ENCODE measurements at regions not wholly inside any gene's neighbourhood (a gene's known extent, or its start where the extent isn't known, plus 50 kb on each side); places are given as distances from the start of the nearest gene placed in this dataset.

- Histone ChIP-seq H3K4me1 (ENCODE audit: control insufficient read depth, extremely low read depth, insufficient read depth, low read length) (no peaks in the 10 kb centered on the region), H3K79me2 (ENCODE audit: control insufficient read depth, insufficient read depth, low read length) (no peaks in the 10 kb centered on the region), H3K27ac (ENCODE audit: insufficient read depth, low read length) (no peak overlapping the region), H3K9ac (ENCODE audit: insufficient read depth, low read length) (no peak overlapping the region), H3K4me2 (ENCODE audit: extremely low read depth, insufficient read depth, low read length) (no peak overlapping the region), H3K36me3 (ENCODE audit: control insufficient read depth, insufficient read depth, low read length) (no peaks in the 10 kb centered on the region), H4K20me1 (ENCODE audit: control insufficient read depth, extremely low read depth, insufficient read depth, low read length) (no peaks in the 10 kb centered on the region), H3K27me3 (ENCODE audit: control insufficient read depth, insufficient read depth, low read length) (no peaks in the 10 kb centered on the region), H2AFZ (ENCODE audit: low read length) (no peak overlapping the region), H3K4me3 (replicated peaks in 1 of 4; ENCODE audit: control extremely low read depth in 1 of 4, insufficient read depth in 1 of 4, low read depth in 3 of 4, low read length in 4 of 4) (no peak overlapping the region), H3K9me3 (ENCODE audit: control insufficient read depth, insufficient read depth, low read depth, low read length) (no peaks in the 10 kb centered on the region)
- no peak for TF ChIP-seq CTCF (conservative IDR thresholded peaks at IDR 0.05 in 1 of 2, IDR thresholded peaks at IDR 0.05 in 1 of 2; ENCODE audit: low read depth in 1 of 2, low read length in 2 of 2)
- TF ChIP-seq EZH2 (IDR thresholded peaks at IDR 0.05; ENCODE audit: low read length, missing control alignments), result no peak
- DNase-seq (ENCODE audit: low read depth in 2 of 2), result no peak
These were observed 197.5 kb upstream of the DMRT1 start for GRCh38 chr9:643966-644365.

- H3K4me3 ChIP-seq (replicated peaks in 1 of 4; ENCODE audit: control extremely low read depth in 1 of 4, insufficient read depth in 1 of 4, low read depth in 3 of 4, low read length in 4 of 4), result no peak overlapping the region
- no peak overlapping the region for H3K4me2 ChIP-seq (ENCODE audit: extremely low read depth, insufficient read depth, low read length)
- no peak overlapping the region for H3K9ac ChIP-seq (ENCODE audit: insufficient read depth, low read length)
- H3K9me3 ChIP-seq (ENCODE audit: control insufficient read depth, insufficient read depth, low read depth, low read length), result no peaks in the 10 kb centered on the region
- TF ChIP-seq CTCF (conservative IDR thresholded peaks at IDR 0.05 in 1 of 2, IDR thresholded peaks at IDR 0.05 in 1 of 2; ENCODE audit: low read depth in 1 of 2, low read length in 2 of 2) (no peak), EZH2 (IDR thresholded peaks at IDR 0.05; ENCODE audit: low read length, missing control alignments) (no peak)
- no peaks in the 10 kb centered on the region for H3K79me2 ChIP-seq (ENCODE audit: control insufficient read depth, insufficient read depth, low read length)
- DNase-seq (ENCODE audit: low read depth in 2 of 2), result no peak
- no peaks in the 10 kb centered on the region for H3K36me3 ChIP-seq (ENCODE audit: control insufficient read depth, insufficient read depth, low read length)
- H4K20me1 ChIP-seq (ENCODE audit: control insufficient read depth, extremely low read depth, insufficient read depth, low read length), result no peaks in the 10 kb centered on the region
- H3K27ac ChIP-seq (ENCODE audit: insufficient read depth, low read length), result no peak overlapping the region
- no peak overlapping the region for H2AFZ ChIP-seq (ENCODE audit: low read length)
- no peaks in the 10 kb centered on the region for H3K27me3 ChIP-seq (ENCODE audit: control insufficient read depth, insufficient read depth, low read length)
- H3K4me1 ChIP-seq (ENCODE audit: control insufficient read depth, extremely low read depth, insufficient read depth, low read length), result no peaks in the 10 kb centered on the region
These were observed 194.0 kb upstream of the DMRT1 start for GRCh38 chr9:647522-647921.

GRCh38 chr9:649128-650074 lies 192.1 kb upstream of the DMRT1 start:
- no peaks in the 10 kb centered on the region for H4K20me1 ChIP-seq (ENCODE audit: control insufficient read depth, extremely low read depth, insufficient read depth, low read length)
- H3K9ac ChIP-seq (ENCODE audit: insufficient read depth, low read length), result no peak overlapping the region
- H3K4me3 ChIP-seq (replicated peaks in 1 of 4; ENCODE audit: control extremely low read depth in 1 of 4, insufficient read depth in 1 of 4, low read depth in 3 of 4, low read length in 4 of 4), result no peak overlapping the region
- H3K36me3 ChIP-seq (ENCODE audit: control insufficient read depth, insufficient read depth, low read length), result no peaks in the 10 kb centered on the region
- H3K4me2 ChIP-seq (ENCODE audit: extremely low read depth, insufficient read depth, low read length), result peak overlapping the region; percentile 83
- no peak overlapping the region for H3K27ac ChIP-seq (ENCODE audit: insufficient read depth, low read length)
- DNase-seq (ENCODE audit: low read depth in 2 of 2), result no peak
- no peaks in the 10 kb centered on the region for H3K4me1 ChIP-seq (ENCODE audit: control insufficient read depth, extremely low read depth, insufficient read depth, low read length)
- H3K79me2 ChIP-seq (ENCODE audit: control insufficient read depth, insufficient read depth, low read length), result no peaks in the 10 kb centered on the region
- TF ChIP-seq CTCF (conservative IDR thresholded peaks at IDR 0.05 in 1 of 2, IDR thresholded peaks at IDR 0.05 in 1 of 2; ENCODE audit: low read depth in 1 of 2, low read length in 2 of 2) (no peak), EZH2 (IDR thresholded peaks at IDR 0.05; ENCODE audit: low read length, missing control alignments) (no peak)
- H2AFZ ChIP-seq (ENCODE audit: low read length), result peak overlapping the region; percentile 4
- no peaks in the 10 kb centered on the region for H3K27me3 ChIP-seq (ENCODE audit: control insufficient read depth, insufficient read depth, low read length)
- no peaks in the 10 kb centered on the region for H3K9me3 ChIP-seq (ENCODE audit: control insufficient read depth, insufficient read depth, low read depth, low read length)

Data from fibroblast of lung (primary cell).